Liver (tissue), 8 donors: ENCODE measurements at regions not wholly inside any gene's neighbourhood (a gene's known extent, or its start where the extent isn't known, plus 50 kb on each side); places are given as distances from the start of the nearest gene placed in this dataset.

ENCODE experiments used
- DNase-seq: peaks from one replicate; pipeline ENCODE4 v3.0.0-alpha.2; 2017; ENCODE audit warnings: low spot score
- H3K27ac ChIP-seq, 2 donors: one replicate each; pipeline ENCODE4 v1.7.0; 2013; ENCODE audit warnings: inconsistent platforms in 2 of 2, low read length in 2 of 2, control low read depth in 1 of 2, low read depth in 1 of 2, mild to moderate bottlenecking in 1 of 2
- H3K27me3 ChIP-seq, 4 donors: one replicate each; pipeline versions ENCODE4 v1.6.1 to v1.7.0; 2013; ENCODE audit warnings: low read length in 3 of 4, inconsistent platforms in 1 of 4, mild to moderate bottlenecking in 1 of 4, moderate library complexity in 1 of 4; ENCODE audit not compliant: control insufficient read depth in 4 of 4, insufficient read depth in 4 of 4
- H3K36me3 ChIP-seq, 4 donors: one replicate each; pipeline versions ENCODE4 v1.6.1 to v1.7.0; 2013; ENCODE audit warnings: low read length in 3 of 4, mild to moderate bottlenecking in 3 of 4, low read depth in 1 of 4, moderate library complexity in 1 of 4; ENCODE audit not compliant: control insufficient read depth in 4 of 4, insufficient read depth in 3 of 4
- H3K4me1 ChIP-seq, 4 donors: one replicate each; pipeline versions ENCODE4 v1.6.1 to v1.7.0; 2013; ENCODE audit warnings: low read length in 3 of 4, mild to moderate bottlenecking in 3 of 4, moderate library complexity in 1 of 4; ENCODE audit not compliant: control insufficient read depth in 4 of 4, insufficient read depth in 4 of 4
- H3K4me3 ChIP-seq, 3 donors: one replicate each; pipeline versions ENCODE4 v1.6.1 to v1.7.0; 2013; ENCODE audit warnings: low read length in 3 of 3, control low read depth in 1 of 3, low read depth in 1 of 3, mild to moderate bottlenecking in 1 of 3
- H3K9ac ChIP-seq, 2 donors: one replicate each; pipeline ENCODE4 v1.7.0; 2013; ENCODE audit warnings: low read length in 2 of 2, mild to moderate bottlenecking in 2 of 2, moderate library complexity in 2 of 2, control low read depth in 1 of 2, low read depth in 1 of 2
- H3K9me3 ChIP-seq, 4 donors: one replicate each; pipeline versions ENCODE4 v1.6.1 to v1.7.0; 2013; ENCODE audit warnings: low read length in 3 of 4; ENCODE audit not compliant: control insufficient read depth in 4 of 4
- ATF3 ChIP-seq: IDR thresholded peaks from 2 replicates; pipeline ENCODE4 v1.6.1; 2016; ENCODE audit warnings: antibody characterized with exemption
- EGR1 ChIP-seq, 2 donors: IDR thresholded peaks; 2 replicates each; pipeline ENCODE4 v1.6.1; 2016 to 2018; ENCODE audit warnings: antibody characterized with exemption in 2 of 2, low read depth in 2 of 2
- FOXA1 ChIP-seq: IDR thresholded peaks from 2 replicates; pipeline ENCODE4 v1.6.1; 2016; ENCODE audit warnings: antibody characterized with exemption
- FOXA2 ChIP-seq: IDR thresholded peaks from 2 replicates; pipeline ENCODE4 v1.6.1; 2016; ENCODE audit warnings: antibody characterized with exemption
- GABPA ChIP-seq, 2 donors: IDR thresholded peaks in 1 of 2; conservative IDR thresholded peaks in 1 of 2; 2 replicates each; pipeline ENCODE4 v1.6.1; 2016; ENCODE audit warnings: antibody characterized with exemption in 2 of 2, mild to moderate bottlenecking in 1 of 2, moderate library complexity in 1 of 2
- HNF4A ChIP-seq, 2 donors: conservative IDR thresholded peaks; 2 replicates each; pipeline ENCODE4 v1.6.1; 2016; ENCODE audit warnings: antibody characterized with exemption in 2 of 2, mild to moderate bottlenecking in 2 of 2
- HNF4G ChIP-seq: IDR thresholded peaks from 2 replicates; pipeline ENCODE4 v1.6.1; 2016; ENCODE audit warnings: antibody characterized with exemption
- JUND ChIP-seq, 2 donors: IDR thresholded peaks; 2 replicates each; pipeline ENCODE4 v1.6.1; 2016; ENCODE audit warnings: antibody characterized with exemption in 2 of 2
- MAX ChIP-seq: IDR thresholded peaks from 2 replicates; pipeline ENCODE4 v1.6.1; 2016; ENCODE audit warnings: antibody characterized with exemption
- NR2F2 ChIP-seq: IDR thresholded peaks from 2 replicates; pipeline ENCODE4 v1.6.1; 2016; ENCODE audit warnings: antibody characterized with exemption
- RAD21 ChIP-seq, 2 donors: IDR thresholded peaks; 2 replicates each; pipeline ENCODE4 v1.6.1; 2016; ENCODE audit warnings: antibody characterized with exemption in 2 of 2, mild to moderate bottlenecking in 2 of 2
- REST ChIP-seq: IDR thresholded peaks from 2 replicates; pipeline ENCODE4 v1.6.1; 2016; ENCODE audit warnings: antibody characterized with exemption, mild to moderate bottlenecking
- RXRA ChIP-seq, 2 donors: IDR thresholded peaks; 2 replicates each; pipeline ENCODE4 v1.6.1; 2017 to 2018; ENCODE audit warnings: antibody characterized with exemption in 2 of 2, mild to moderate bottlenecking in 1 of 2
- SP1 ChIP-seq: IDR thresholded peaks from 2 replicates; pipeline ENCODE4 v1.6.1; 2018; ENCODE audit warnings: antibody characterized with exemption, mild to moderate bottlenecking
- TAF1 ChIP-seq: conservative IDR thresholded peaks from 2 replicates; pipeline ENCODE4 v1.6.1; 2016; ENCODE audit warnings: antibody characterized with exemption, mild to moderate bottlenecking
- YY1 ChIP-seq: IDR thresholded peaks from 2 replicates; pipeline ENCODE4 v1.6.1; 2016; ENCODE audit warnings: antibody characterized with exemption, mild to moderate bottlenecking
- WGBS: extraction: QIAGEN DNeasy Blood & Tissue Kit; methylation state at CpG from one replicate; pipeline ENCODE4 v1.1.7; 2013; 5-methylcytosine and 5-hydroxymethylcytosine counted together
- TF ChIP-seq, protein P1 (sequence below): IDR thresholded peaks from 2 replicates; pipeline ENCODE4 v1.6.1; 2016; ENCODE audit warnings: antibody characterized with exemption
- TF ChIP-seq, protein P2 (sequence below): fragments of 150-350 bp; IDR thresholded peaks from 2 replicates; pipeline ENCODE4 v1.5.1; 2017; ENCODE audit warnings: improper control_type of control experiment, low read depth, low read length; ENCODE audit not compliant: missing input control
- donor health status: healthy.
- donor health status: healthy.
- donor health status: healthy.
- donor health status: healthy.
- donor health status: healthy.

- H3K9me3 ChIP-seq, result no peaks in the 10 kb centered on the region
- no peak for DNase-seq
- no peaks in the 10 kb centered on the region for H3K4me1 ChIP-seq
- TF ChIP-seq HNF4G (no peak), HNF4A (conservative IDR thresholded peaks at IDR 0.05) (no peak), FOXA2 (no peak), JUND (IDR thresholded peaks at IDR 0.05) (no peak), RXRA (IDR thresholded peaks at IDR 0.05) (no peak), FOXA1 (no peak), RAD21 (IDR thresholded peaks at IDR 0.05) (no peak), NR2F2 (no peak), ATF3 (no peak), TAF1 (no peak), SP1 (no peak), YY1 (no peak), EGR1 (IDR thresholded peaks at IDR 0.05; ENCODE audit: low read depth in 2 of 2) (no peak), REST (no peak), GABPA (IDR thresholded peaks at IDR 0.05 in 1 of 2, conservative IDR thresholded peaks at IDR 0.05 in 1 of 2) (no peak), MAX (no peak)
- TF ChIP-seq, protein P1, sequence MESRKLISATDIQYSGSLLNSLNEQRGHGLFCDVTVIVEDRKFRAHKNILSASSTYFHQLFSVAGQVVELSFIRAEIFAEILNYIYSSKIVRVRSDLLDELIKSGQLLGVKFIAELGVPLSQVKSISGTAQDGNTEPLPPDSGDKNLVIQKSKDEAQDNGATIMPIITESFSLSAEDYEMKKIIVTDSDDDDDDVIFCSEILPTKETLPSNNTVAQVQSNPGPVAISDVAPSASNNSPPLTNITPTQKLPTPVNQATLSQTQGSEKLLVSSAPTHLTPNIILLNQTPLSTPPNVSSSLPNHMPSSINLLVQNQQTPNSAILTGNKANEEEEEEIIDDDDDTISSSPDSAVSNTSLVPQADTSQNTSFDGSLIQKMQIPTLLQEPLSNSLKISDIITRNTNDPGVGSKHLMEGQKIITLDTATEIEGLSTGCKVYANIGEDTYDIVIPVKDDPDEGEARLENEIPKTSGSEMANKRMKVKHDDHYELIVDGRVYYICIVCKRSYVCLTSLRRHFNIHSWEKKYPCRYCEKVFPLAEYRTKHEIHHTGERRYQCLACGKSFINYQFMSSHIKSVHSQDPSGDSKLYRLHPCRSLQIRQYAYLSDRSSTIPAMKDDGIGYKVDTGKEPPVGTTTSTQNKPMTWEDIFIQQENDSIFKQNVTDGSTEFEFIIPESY, result no peak
- TF ChIP-seq, protein P2, sequence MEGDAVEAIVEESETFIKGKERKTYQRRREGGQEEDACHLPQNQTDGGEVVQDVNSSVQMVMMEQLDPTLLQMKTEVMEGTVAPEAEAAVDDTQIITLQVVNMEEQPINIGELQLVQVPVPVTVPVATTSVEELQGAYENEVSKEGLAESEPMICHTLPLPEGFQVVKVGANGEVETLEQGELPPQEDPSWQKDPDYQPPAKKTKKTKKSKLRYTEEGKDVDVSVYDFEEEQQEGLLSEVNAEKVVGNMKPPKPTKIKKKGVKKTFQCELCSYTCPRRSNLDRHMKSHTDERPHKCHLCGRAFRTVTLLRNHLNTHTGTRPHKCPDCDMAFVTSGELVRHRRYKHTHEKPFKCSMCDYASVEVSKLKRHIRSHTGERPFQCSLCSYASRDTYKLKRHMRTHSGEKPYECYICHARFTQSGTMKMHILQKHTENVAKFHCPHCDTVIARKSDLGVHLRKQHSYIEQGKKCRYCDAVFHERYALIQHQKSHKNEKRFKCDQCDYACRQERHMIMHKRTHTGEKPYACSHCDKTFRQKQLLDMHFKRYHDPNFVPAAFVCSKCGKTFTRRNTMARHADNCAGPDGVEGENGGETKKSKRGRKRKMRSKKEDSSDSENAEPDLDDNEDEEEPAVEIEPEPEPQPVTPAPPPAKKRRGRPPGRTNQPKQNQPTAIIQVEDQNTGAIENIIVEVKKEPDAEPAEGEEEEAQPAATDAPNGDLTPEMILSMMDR, result no peak
- no peaks in the 10 kb centered on the region for H3K27me3 ChIP-seq
- H3K9ac ChIP-seq, result no peak overlapping the region
- no peaks in the 10 kb centered on the region for H3K36me3 ChIP-seq
- H3K4me3 ChIP-seq, result no peak overlapping the region
- H3K27ac ChIP-seq, result no peak overlapping the region
Observed at GRCh38 chr12:87385322-87385721, 643.9 kb downstream of the C12orf50 start.

- TF ChIP-seq FOXA2, result no peak
- TF ChIP-seq, protein P1, result no peak
- TF ChIP-seq REST, result no peak
- TF ChIP-seq NR2F2, result no peak
- TF ChIP-seq ATF3, result no peak
- no peak for TF ChIP-seq GABPA (IDR thresholded peaks at IDR 0.05 in 1 of 2, conservative IDR thresholded peaks at IDR 0.05 in 1 of 2)
- no peak for TF ChIP-seq HNF4A (conservative IDR thresholded peaks at IDR 0.05)
- no peak for TF ChIP-seq FOXA1
- 69% methylated on average over 3 of the region's 3 CpGs for WGBS
Observed at GRCh38 chr12:87384226-87384625, 645.0 kb downstream of the C12orf50 start.

More at GRCh38 chr12:87384226-87384625, 645.0 kb downstream of the C12orf50 start:
- H3K9ac ChIP-seq, result no peak overlapping the region
- H3K27ac ChIP-seq, result no peak overlapping the region
- no peaks in the 10 kb centered on the region for H3K4me1 ChIP-seq
- no peaks in the 10 kb centered on the region for H3K36me3 ChIP-seq
- no peaks in the 10 kb centered on the region for H3K27me3 ChIP-seq
- no peak overlapping the region for H3K4me3 ChIP-seq
- H3K9me3 ChIP-seq, result no peaks in the 10 kb centered on the region
- no peak for DNase-seq
